Vagina (tissue), 2 donors: ENCODE measurements at regions not wholly inside any gene's neighbourhood (a gene's known extent, or its start where the extent isn't known, plus 50 kb on each side); places are given as distances from the start of the nearest gene placed in this dataset.

Experiments
- CTCF ChIP-seq, 3 experiments: fragments of 450-650 bp in 2 of 3; fragments of 200-600 bp in 1 of 3; sonication (generic) in 1 of 3; IDR thresholded peaks; one replicate each; pipeline ENCODE4 v1.5.1; 2017 to 2019; ENCODE audit warnings: antibody characterized with exemption in 3 of 3, mild to moderate bottlenecking in 2 of 3, moderate library complexity in 2 of 3
- POLR2A ChIP-seq, 2 donors: fragments of 450-650 bp; IDR thresholded peaks; one replicate each; pipeline ENCODE4 v1.6.1; 2017; ENCODE audit warnings: antibody characterized with exemption in 2 of 2, mild to moderate bottlenecking in 2 of 2, moderate library complexity in 2 of 2
- POLR2AphosphoS5 ChIP-seq, 2 donors: sonication (generic); formaldehyde crosslinking; IDR thresholded peaks; one replicate each; pipeline ENCODE4 v1.9.0; 2017; ENCODE audit warnings: antibody characterized with exemption in 2 of 2, mild to moderate bottlenecking in 2 of 2, low read depth in 1 of 2; ENCODE audit not compliant: insufficient read depth in 1 of 2

- TF ChIP-seq CTCF (IDR thresholded peaks at IDR 0.05) (no peak), POLR2A (IDR thresholded peaks at IDR 0.05) (no peak), POLR2AphosphoS5 (IDR thresholded peaks at IDR 0.05; ENCODE audit: insufficient read depth in 1 of 2, low read depth in 1 of 2) (no peak)
Observed at GRCh38 chrX:11934089-11934488, 176.1 kb downstream of the MSL3 start.
